Smooth muscle cell (in vitro differentiated cells): ENCODE measurements at regions not wholly inside any gene's neighbourhood (a gene's known extent, or its start where the extent isn't known, plus 50 kb on each side); places are given as distances from the start of the nearest gene placed in this dataset.

Experiments
- DNase-seq: peaks from one replicate; lab custom pipeline; 2025; ENCODE audit not compliant: unreplicated experiment; lab: John Stamatoyannopoulos, UW
- H2AFZ ChIP-seq: fragments of 200-600 bp; sonication (generic); 2 replicates; pipeline ENCODE4 v1.6.0; 2016; ENCODE audit warnings: antibody characterized with exemption, low read depth, mild to moderate bottlenecking
- H3F3A ChIP-seq: fragments of 200-600 bp; sonication (generic); 2 replicates; pipeline ENCODE4 v1.6.0; 2017; ENCODE audit warnings: antibody characterized with exemption, low read depth
- H3K27ac ChIP-seq: fragments of 200-600 bp; sonication (generic); 2 replicates; pipeline ENCODE4 v1.5.1; 2016; ENCODE audit warnings: low read depth, mild to moderate bottlenecking
- H3K27me3 ChIP-seq: fragments of 200-600 bp; sonication (generic); 2 replicates; pipeline ENCODE4 v1.6.1; 2016; ENCODE audit warnings: low read depth, mild to moderate bottlenecking
- H3K36me3 ChIP-seq: fragments of 200-600 bp; sonication (generic); 2 replicates; pipeline ENCODE4 v1.5.1; 2016; ENCODE audit warnings: low read depth
- H3K4me1 ChIP-seq: fragments of 200-600 bp; sonication (generic); 2 replicates; pipeline ENCODE4 v1.5.1; 2016; ENCODE audit warnings: low read depth
- H3K4me2 ChIP-seq: fragments of 200-600 bp; sonication (generic); 2 replicates; pipeline ENCODE4 v1.6.0; 2016; ENCODE audit warnings: mild to moderate bottlenecking
- H3K4me3 ChIP-seq: fragments of 200-600 bp; sonication (generic); 2 replicates; pipeline ENCODE4 v1.5.1; 2016; ENCODE audit warnings: mild to moderate bottlenecking
- H3K79me2 ChIP-seq: fragments of 200-600 bp; sonication (generic); 2 replicates; pipeline ENCODE4 v1.6.0; 2016; ENCODE audit warnings: low read depth, mild to moderate bottlenecking
- H3K9ac ChIP-seq: fragments of 200-600 bp; sonication (generic); 2 replicates; pipeline ENCODE4 v1.6.0; 2016; ENCODE audit warnings: low read depth
- H3K9me3 ChIP-seq: fragments of 200-600 bp; sonication (generic); replicated peaks from 2 replicates; pipeline ENCODE4 v1.5.1; 2016; ENCODE audit warnings: low read depth
- H4K20me1 ChIP-seq: fragments of 200-600 bp; sonication (generic); 2 replicates; pipeline ENCODE4 v1.6.0; 2016; ENCODE audit warnings: low read depth
- WGBS: methylation state at CpG from one replicate; pipeline ENCODE4 v1.1.7; 2016; ENCODE audit warnings: low lambda C conversion rate; 5-methylcytosine and 5-hydroxymethylcytosine counted together
- TF ChIP-seq, protein P1 (sequence below): fragments of 200-600 bp; sonication (generic); IDR thresholded peaks from 2 replicates; pipeline ENCODE4 v1.5.1; 2017; ENCODE audit warnings: borderline replicate concordance, mild to moderate bottlenecking, antibody characterized with exemption; ENCODE audit not compliant: insufficient read depth, poor library complexity, severe bottlenecking

DNA sequence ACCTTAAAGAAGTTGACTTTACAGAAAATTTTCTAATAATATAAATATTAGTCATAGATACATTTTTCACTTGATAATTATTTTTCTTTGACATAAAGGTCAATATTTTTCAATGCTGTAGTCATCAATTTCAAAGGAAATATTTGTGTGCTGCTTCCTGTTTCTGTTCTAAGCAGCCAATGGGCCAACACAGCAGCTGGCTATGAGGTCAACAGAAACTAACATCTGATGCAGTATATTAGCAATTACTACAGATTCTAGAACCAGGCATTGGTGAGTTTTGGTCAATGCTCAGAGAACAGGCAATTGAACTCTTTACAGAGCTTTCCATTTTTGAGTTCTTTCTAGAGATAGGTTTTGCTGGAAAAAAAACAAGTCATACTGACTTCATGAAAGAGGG lies 669.6 kb upstream of the NRSN1 start:
- no peaks in the 10 kb centered on the region for H3F3A ChIP-seq

DNA sequence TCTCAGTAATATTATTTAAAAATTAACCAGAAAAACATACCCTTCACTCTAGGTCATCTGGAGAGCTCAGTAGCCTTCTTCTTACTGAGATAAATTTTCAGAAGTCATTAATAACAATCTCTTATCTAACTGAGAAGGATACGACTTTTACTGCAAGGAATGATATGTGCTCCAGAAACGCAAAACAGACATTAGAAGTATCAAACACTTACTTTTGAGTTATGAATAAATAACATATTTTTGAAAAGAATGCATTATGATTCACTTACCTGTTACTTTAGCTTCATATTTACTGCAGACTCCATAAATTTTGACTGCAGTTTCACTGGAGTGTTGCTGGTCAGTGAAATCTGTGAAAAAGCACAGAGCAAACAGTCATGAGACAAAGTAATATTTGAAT lies 668.7 kb upstream of the NRSN1 start:
- no peaks in the 10 kb centered on the region for H3K27me3 ChIP-seq
- no peak overlapping the region for H3K4me2 ChIP-seq
- H3K4me3 ChIP-seq: no peak overlapping the region
- H3K9ac ChIP-seq: no peak overlapping the region
- H3K4me1 ChIP-seq: peaks cover 5% of the 10 kb centered on the region
- no peak overlapping the region for H3K27ac ChIP-seq
- DNase-seq: no peak
- H3F3A ChIP-seq: no peaks in the 10 kb centered on the region
- no peak overlapping the region for H2AFZ ChIP-seq
- H4K20me1 ChIP-seq: no peaks in the 10 kb centered on the region
- TF ChIP-seq, protein P1, sequence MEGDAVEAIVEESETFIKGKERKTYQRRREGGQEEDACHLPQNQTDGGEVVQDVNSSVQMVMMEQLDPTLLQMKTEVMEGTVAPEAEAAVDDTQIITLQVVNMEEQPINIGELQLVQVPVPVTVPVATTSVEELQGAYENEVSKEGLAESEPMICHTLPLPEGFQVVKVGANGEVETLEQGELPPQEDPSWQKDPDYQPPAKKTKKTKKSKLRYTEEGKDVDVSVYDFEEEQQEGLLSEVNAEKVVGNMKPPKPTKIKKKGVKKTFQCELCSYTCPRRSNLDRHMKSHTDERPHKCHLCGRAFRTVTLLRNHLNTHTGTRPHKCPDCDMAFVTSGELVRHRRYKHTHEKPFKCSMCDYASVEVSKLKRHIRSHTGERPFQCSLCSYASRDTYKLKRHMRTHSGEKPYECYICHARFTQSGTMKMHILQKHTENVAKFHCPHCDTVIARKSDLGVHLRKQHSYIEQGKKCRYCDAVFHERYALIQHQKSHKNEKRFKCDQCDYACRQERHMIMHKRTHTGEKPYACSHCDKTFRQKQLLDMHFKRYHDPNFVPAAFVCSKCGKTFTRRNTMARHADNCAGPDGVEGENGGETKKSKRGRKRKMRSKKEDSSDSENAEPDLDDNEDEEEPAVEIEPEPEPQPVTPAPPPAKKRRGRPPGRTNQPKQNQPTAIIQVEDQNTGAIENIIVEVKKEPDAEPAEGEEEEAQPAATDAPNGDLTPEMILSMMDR: no peak
- H3K36me3 ChIP-seq: no peaks in the 10 kb centered on the region
- no peaks in the 10 kb centered on the region for H3K79me2 ChIP-seq
- no peaks in the 10 kb centered on the region for H3K9me3 ChIP-seq
- 68% methylated on average over 2 of the region's 2 CpGs for WGBS

More for the DNA sequence above, 669.6 kb upstream of the NRSN1 start:
- Histone ChIP-seq H3K79me2 (no peaks in the 10 kb centered on the region), H3K9me3 (no peaks in the 10 kb centered on the region), H3K9ac (no peak overlapping the region), H3K4me1 (peaks cover 5% of the 10 kb centered on the region), H3K27me3 (no peaks in the 10 kb centered on the region), H3K36me3 (no peaks in the 10 kb centered on the region), H4K20me1 (no peaks in the 10 kb centered on the region), H2AFZ (no peak overlapping the region), H3K27ac (no peak overlapping the region), H3K4me2 (no peak overlapping the region), H3K4me3 (no peak overlapping the region)
- TF ChIP-seq, protein P1: no peak
- no peak for DNase-seq

DNA sequence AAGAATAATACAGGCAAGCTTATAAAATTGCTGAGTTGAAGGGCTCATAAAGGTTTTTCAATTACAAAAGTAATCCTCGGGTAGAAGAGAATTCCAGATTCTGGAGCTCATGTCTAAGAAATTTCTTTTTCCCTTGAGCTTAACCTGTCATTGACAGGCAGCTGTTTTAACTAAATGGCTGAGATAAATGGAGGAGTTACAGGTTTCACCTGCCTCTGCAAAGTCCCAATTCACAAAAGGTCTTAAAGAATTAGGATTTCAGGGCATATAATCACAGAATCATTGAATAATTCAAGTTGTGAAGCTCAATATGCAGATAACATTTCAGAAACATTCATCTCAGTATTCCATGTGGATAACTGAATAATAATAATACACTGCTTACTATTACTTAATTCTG lies 660.1 kb upstream of the NRSN1 start:
- no peak overlapping the region for H3K27ac ChIP-seq
- H3K79me2 ChIP-seq: no peaks in the 10 kb centered on the region
- TF ChIP-seq, protein P1: no peak
- no peak for DNase-seq
- no peaks in the 10 kb centered on the region for H3K4me1 ChIP-seq
- H2AFZ ChIP-seq: no peak overlapping the region
- WGBS: 80% methylated on average over 1 of the region's 1 CpG
- no peaks in the 10 kb centered on the region for H3K36me3 ChIP-seq
- no peaks in the 10 kb centered on the region for H4K20me1 ChIP-seq
- no peak overlapping the region for H3K9ac ChIP-seq
- no peak overlapping the region for H3K4me2 ChIP-seq
- H3K27me3 ChIP-seq: peaks cover 7% of the 10 kb centered on the region
- no peaks in the 10 kb centered on the region for H3F3A ChIP-seq
- H3K9me3 ChIP-seq: no peaks in the 10 kb centered on the region
- no peak overlapping the region for H3K4me3 ChIP-seq

DNA sequence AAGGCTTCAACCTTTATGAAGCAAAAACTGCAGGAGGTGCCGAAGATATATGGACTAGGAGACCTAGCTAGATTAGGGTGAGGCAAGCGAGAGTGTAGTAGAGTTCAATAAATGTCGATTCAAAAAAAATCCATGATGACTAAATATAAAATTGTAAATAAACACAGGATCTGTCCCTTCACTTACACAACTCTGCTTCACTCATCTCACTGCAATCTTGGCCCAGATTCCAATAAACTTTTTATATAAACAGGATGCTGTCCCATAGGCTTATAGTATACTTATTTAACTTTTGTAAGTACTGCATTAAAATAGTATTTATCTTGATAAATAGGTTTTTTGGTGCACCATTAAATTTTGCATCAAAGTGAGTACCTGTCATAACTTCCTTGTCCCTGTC lies 648.4 kb upstream of the NRSN1 start:
- H3K79me2 ChIP-seq: no peaks in the 10 kb centered on the region
- H3F3A ChIP-seq: no peaks in the 10 kb centered on the region
- H3K4me1 ChIP-seq: no peaks in the 10 kb centered on the region
- no peaks in the 10 kb centered on the region for H3K36me3 ChIP-seq
- no peak overlapping the region for H3K4me2 ChIP-seq
- no peak overlapping the region for H2AFZ ChIP-seq
- no peak overlapping the region for H3K4me3 ChIP-seq
- H3K27ac ChIP-seq: no peak overlapping the region
- TF ChIP-seq, protein P1: no peak
- H3K9me3 ChIP-seq: no peaks in the 10 kb centered on the region
- DNase-seq: no peak
- no peaks in the 10 kb centered on the region for H4K20me1 ChIP-seq
- WGBS: 99% methylated on average over 3 of the region's 3 CpGs
- H3K9ac ChIP-seq: no peak overlapping the region
- no peaks in the 10 kb centered on the region for H3K27me3 ChIP-seq
